GM23338 (cell line): ENCODE measurements at regions not wholly inside any gene's neighbourhood (a gene's known extent, or its start where the extent isn't known, plus 50 kb on each side); places are given as distances from the start of the nearest gene placed in this dataset.

ENCODE experiments used
- ATAC-seq: fragments of 200-7000 bp; cut with Tn5 transposase; 3 replicates; pipeline ENCODE4 v1.9.1; 2020
- DNase-seq: peaks from one replicate; pipeline ENCODE4 v3.0.0-alpha.2; 2015; ENCODE audit warnings: low spot score
- H2AFZ ChIP-seq: fragments of 200-600 bp; sonication (generic); 2 replicates; pipeline ENCODE4 v1.8.0; 2016; ENCODE audit warnings: antibody characterized with exemption, mild to moderate bottlenecking, moderate library complexity
- H3F3A ChIP-seq: fragments of 200-600 bp; sonication (generic); replicated peaks from 2 replicates; pipeline ENCODE4 v1.8.0; 2017; ENCODE audit warnings: antibody characterized with exemption, mixed run types, low read depth
- H3K27ac ChIP-seq: fragments of 200-600 bp; sonication (generic); 2 replicates; pipeline ENCODE4 v1.6.1; 2016; ENCODE audit warnings: low read depth
- H3K27me3 ChIP-seq: fragments of 200-600 bp; sonication (generic); 2 replicates; pipeline ENCODE4 v1.8.0; 2016; ENCODE audit warnings: mild to moderate bottlenecking, mixed run types, moderate library complexity; ENCODE audit not compliant: insufficient read depth
- H3K36me3 ChIP-seq: fragments of 200-600 bp; sonication (generic); 2 replicates; pipeline ENCODE4 v1.8.0; 2016; ENCODE audit warnings: mild to moderate bottlenecking; ENCODE audit not compliant: insufficient read depth
- H3K4me1 ChIP-seq: fragments of 200-600 bp; sonication (generic); 2 replicates; pipeline ENCODE4 v1.8.0; 2016; ENCODE audit warnings: mild to moderate bottlenecking, moderate library complexity; ENCODE audit not compliant: insufficient read depth
- H3K4me2 ChIP-seq: fragments of 200-600 bp; sonication (generic); 2 replicates; pipeline ENCODE4 v1.7.1; 2017; ENCODE audit warnings: mixed run types
- H3K4me3 ChIP-seq: fragments of 200-600 bp; sonication (generic); 2 replicates; pipeline ENCODE4 v1.6.1; 2016; ENCODE audit warnings: mixed run types
- H3K79me2 ChIP-seq: fragments of 200-600 bp; sonication (generic); replicated peaks from 2 replicates; pipeline ENCODE4 v1.8.0; 2017; ENCODE audit warnings: mild to moderate bottlenecking; ENCODE audit not compliant: insufficient read depth
- H3K9me2 ChIP-seq: fragments of 200-600 bp; sonication (generic); 2 replicates; pipeline ENCODE4 v1.8.0; 2017; ENCODE audit not compliant: insufficient read depth
- H4K20me1 ChIP-seq: fragments of 200-600 bp; sonication (generic); replicated peaks from 2 replicates; pipeline ENCODE4 v1.8.0; 2017; ENCODE audit warnings: mild to moderate bottlenecking; ENCODE audit not compliant: insufficient read depth
- H3K27ac Mint-ChIP-seq: 2 replicates; pipeline ENCODE4 v1.8.0; 2020; ENCODE audit warnings: inconsistent platforms, mild to moderate bottlenecking, moderate library complexity, mixed read lengths
- H3K27me3 Mint-ChIP-seq: 3 replicates; pipeline ENCODE4 v1.8.0; 2022; ENCODE audit warnings: low read depth, mild to moderate bottlenecking, moderate library complexity, mixed read lengths, inconsistent platforms; ENCODE audit not compliant: insufficient read depth, poor library complexity
- H3K36me3 Mint-ChIP-seq: 3 replicates; pipeline ENCODE4 v1.8.0; 2021; ENCODE audit warnings: low read depth, mild to moderate bottlenecking, inconsistent platforms, moderate library complexity, mixed read lengths
- H3K4me1 Mint-ChIP-seq: 3 replicates; pipeline ENCODE4 v1.8.0; 2020; ENCODE audit warnings: mild to moderate bottlenecking, inconsistent platforms, mixed read lengths
- H3K4me3 Mint-ChIP-seq: 3 replicates; pipeline ENCODE4 v1.8.0; 2021; ENCODE audit warnings: moderate library complexity, mild to moderate bottlenecking, inconsistent platforms, mixed read lengths
- H3K9me3 Mint-ChIP-seq: 3 replicates; pipeline ENCODE4 v1.8.0; 2020; ENCODE audit warnings: moderate library complexity, mild to moderate bottlenecking, inconsistent platforms, mixed read lengths
- CREB1 ChIP-seq: fragments of 250-450 bp; sonication (Bioruptor Pico); IDR thresholded peaks from 2 replicates; pipeline ENCODE4 v1.5.0; 2020; ENCODE audit warnings: low read depth, mild to moderate bottlenecking, moderate library complexity
- CTCF ChIP-seq, 2 experiments: fragments of 200-600 bp in 1 of 2; sonication (generic) in 1 of 2; conservative IDR thresholded peaks; 2 replicates each; pipeline versions ENCODE4 v1.5.1 to v1.6.1; 2016 to 2017; ENCODE audit warnings: antibody characterized with exemption in 2 of 2, low read depth in 2 of 2, mild to moderate bottlenecking in 2 of 2, moderate library complexity in 1 of 2
- ETS1 ChIP-seq: IDR thresholded peaks from 2 replicates; pipeline ENCODE4 v1.6.1; 2016; ENCODE audit warnings: antibody characterized with exemption
- EZH2phosphoT487 ChIP-seq: fragments of 200-600 bp; sonication (generic); IDR thresholded peaks from one replicate; pipeline ENCODE4 v1.8.1; 2018; ENCODE audit warnings: antibody characterized with exemption; ENCODE audit not compliant: unreplicated experiment
- NANOG ChIP-seq: IDR thresholded peaks from 2 replicates; pipeline ENCODE4 v1.6.1; 2016; ENCODE audit warnings: antibody characterized with exemption, borderline replicate concordance
- REST ChIP-seq: IDR thresholded peaks from one replicate; pipeline ENCODE4 v1.6.1; 2018; ENCODE audit warnings: antibody characterized with exemption; ENCODE audit not compliant: unreplicated experiment
- STAT1 ChIP-seq: IDR thresholded peaks from one replicate; pipeline ENCODE4 v1.6.1; 2016; ENCODE audit warnings: antibody characterized with exemption; ENCODE audit not compliant: unreplicated experiment
- ZNF462 ChIP-seq: fragments of 250-450 bp; sonication (Bioruptor Pico); IDR thresholded peaks from 2 replicates; pipeline ENCODE4 v1.5.0; 2020; ENCODE audit warnings: mild to moderate bottlenecking, moderate library complexity

GRCh38 chr1:244230470-244230869, 179.4 kb downstream of the ZBTB18 start:
- H3K36me3 ChIP-seq = no peaks in the 10 kb centered on the region
- H2AFZ ChIP-seq = no peak overlapping the region
- DNase-seq (no peak), ATAC-seq (no peak)
- no peaks in the 10 kb centered on the region for H3F3A ChIP-seq
- H3K27me3 ChIP-seq = no peaks in the 10 kb centered on the region
- H3K9me2 ChIP-seq = no peaks in the 10 kb centered on the region
- Mint-ChIP-seq H3K27ac (no peak overlapping the region), H3K27me3 (peaks cover 5% of the 10 kb centered on the region), H3K4me3 (no peak overlapping the region), H3K9me3 (no peaks in the 10 kb centered on the region), H3K4me1 (peaks cover 19% of the 10 kb centered on the region), H3K36me3 (no peaks in the 10 kb centered on the region)
- no peaks in the 10 kb centered on the region for H3K79me2 ChIP-seq
- H3K4me3 ChIP-seq = no peak overlapping the region
- TF ChIP-seq ETS1 = no peak
- no peak for TF ChIP-seq EZH2phosphoT487
- TF ChIP-seq STAT1 = no peak
- TF ChIP-seq CREB1 = no peak
- TF ChIP-seq NANOG = no peak
- no peak for TF ChIP-seq REST
- no peak for TF ChIP-seq CTCF (conservative IDR thresholded peaks at IDR 0.05; ENCODE audit: low read depth in 2 of 2)
- H3K4me2 ChIP-seq = no peak overlapping the region
- H3K27ac ChIP-seq = no peak overlapping the region
- peaks cover 11% of the 10 kb centered on the region for H3K4me1 ChIP-seq
- no peaks in the 10 kb centered on the region for H4K20me1 ChIP-seq

- DNase-seq = peak; percentile 3
- no peak overlapping the region for H3K27ac ChIP-seq
- H3K9me2 ChIP-seq = no peaks in the 10 kb centered on the region
- H3K4me1 ChIP-seq = peaks cover 11% of the 10 kb centered on the region
- H3F3A ChIP-seq = no peaks in the 10 kb centered on the region
- Mint-ChIP-seq H3K4me1 (peaks cover 19% of the 10 kb centered on the region), H3K9me3 (no peaks in the 10 kb centered on the region), H3K27me3 (peaks cover 5% of the 10 kb centered on the region), H3K27ac (no peak overlapping the region), H3K4me3 (no peak overlapping the region), H3K36me3 (no peaks in the 10 kb centered on the region)
- no peak for TF ChIP-seq ZNF462
- no peaks in the 10 kb centered on the region for H3K79me2 ChIP-seq
- peak; percentile 31 for ATAC-seq
- no peak overlapping the region for H3K4me3 ChIP-seq
- H3K4me2 ChIP-seq = 0 out of 2 replicates have a peak overlapping the region, but pooled peaks have one; percentile 14
- H2AFZ ChIP-seq = peak overlapping the region; percentile 96; the same call in 1 of the 2 replicates
- H3K36me3 ChIP-seq = no peaks in the 10 kb centered on the region
- H4K20me1 ChIP-seq = no peaks in the 10 kb centered on the region
- H3K27me3 ChIP-seq = no peaks in the 10 kb centered on the region
Observed at GRCh38 chr1:244231193-244231571, 180.1 kb downstream of the ZBTB18 start.
